ENCODE measurements at regions not wholly inside any gene's neighbourhood (a gene's known extent, or its start where the extent isn't known, plus 50 kb on each side); places are given as distances from the start of the nearest gene placed in this dataset.

DNA sequence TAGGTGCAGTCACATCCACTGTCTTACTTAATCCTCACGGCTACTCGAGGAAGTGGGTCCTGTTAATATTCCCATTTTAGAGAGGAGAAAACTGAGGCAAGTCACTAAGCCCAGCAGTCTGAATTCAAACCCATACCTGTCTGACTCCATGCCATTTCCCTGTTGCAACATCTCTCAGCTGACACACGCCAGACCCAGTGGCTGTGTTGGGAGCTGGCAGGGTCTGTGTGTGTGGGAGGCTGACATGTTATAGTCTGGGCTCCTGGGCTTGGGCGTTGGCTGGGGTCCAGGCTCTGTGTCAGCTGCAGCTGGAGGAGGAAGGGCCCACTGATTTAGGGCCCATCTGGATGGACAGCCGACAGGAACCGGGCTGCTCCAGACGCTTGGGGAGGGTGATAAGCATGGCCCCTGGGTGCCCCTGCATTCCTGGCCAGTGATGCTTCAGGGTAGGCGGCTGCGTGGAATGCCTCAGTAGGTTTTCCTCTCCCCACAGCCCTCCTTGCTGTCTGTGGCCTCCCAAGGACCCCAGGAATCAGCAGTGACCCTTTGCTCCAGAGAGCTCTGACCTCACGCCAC is 562.5 kb downstream of the MN1 start:
- TF ChIP-seq, protein P1, sequence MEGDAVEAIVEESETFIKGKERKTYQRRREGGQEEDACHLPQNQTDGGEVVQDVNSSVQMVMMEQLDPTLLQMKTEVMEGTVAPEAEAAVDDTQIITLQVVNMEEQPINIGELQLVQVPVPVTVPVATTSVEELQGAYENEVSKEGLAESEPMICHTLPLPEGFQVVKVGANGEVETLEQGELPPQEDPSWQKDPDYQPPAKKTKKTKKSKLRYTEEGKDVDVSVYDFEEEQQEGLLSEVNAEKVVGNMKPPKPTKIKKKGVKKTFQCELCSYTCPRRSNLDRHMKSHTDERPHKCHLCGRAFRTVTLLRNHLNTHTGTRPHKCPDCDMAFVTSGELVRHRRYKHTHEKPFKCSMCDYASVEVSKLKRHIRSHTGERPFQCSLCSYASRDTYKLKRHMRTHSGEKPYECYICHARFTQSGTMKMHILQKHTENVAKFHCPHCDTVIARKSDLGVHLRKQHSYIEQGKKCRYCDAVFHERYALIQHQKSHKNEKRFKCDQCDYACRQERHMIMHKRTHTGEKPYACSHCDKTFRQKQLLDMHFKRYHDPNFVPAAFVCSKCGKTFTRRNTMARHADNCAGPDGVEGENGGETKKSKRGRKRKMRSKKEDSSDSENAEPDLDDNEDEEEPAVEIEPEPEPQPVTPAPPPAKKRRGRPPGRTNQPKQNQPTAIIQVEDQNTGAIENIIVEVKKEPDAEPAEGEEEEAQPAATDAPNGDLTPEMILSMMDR (IDR thresholded peaks at IDR 0.05; ENCODE audit: insufficient read depth, low read depth, low read length): no peak
- TF ChIP-seq EZH2 (IDR thresholded peaks at IDR 0.05; ENCODE audit: insufficient read depth, low read length): no peak

All from astrocyte (in vitro differentiated cells and primary cell).